ENCODE measurements at regions not wholly inside any gene's neighbourhood (a gene's known extent, or its start where the extent isn't known, plus 50 kb on each side); places are given as distances from the start of the nearest gene placed in this dataset.

DNA sequence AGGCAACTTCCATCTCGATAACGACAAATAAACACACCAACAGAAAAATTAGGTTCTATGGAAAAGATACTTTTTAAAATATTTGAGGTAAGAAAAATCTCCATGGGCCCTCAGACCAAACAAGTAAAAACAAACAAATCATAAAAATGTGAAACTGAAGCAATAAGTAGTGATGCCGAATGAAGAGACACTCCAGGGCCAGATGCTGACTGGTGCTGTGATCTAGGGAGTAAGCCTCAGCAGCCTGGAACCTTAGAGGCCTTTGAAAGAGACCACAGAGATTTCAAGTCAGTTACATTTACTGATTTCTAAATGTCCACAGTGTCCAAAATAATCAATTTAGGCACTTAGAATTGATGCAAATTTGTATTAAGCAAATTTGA lies 1144.7 kb downstream of the CNTNAP5 start (continued):
- TF ChIP-seq, protein P1, sequence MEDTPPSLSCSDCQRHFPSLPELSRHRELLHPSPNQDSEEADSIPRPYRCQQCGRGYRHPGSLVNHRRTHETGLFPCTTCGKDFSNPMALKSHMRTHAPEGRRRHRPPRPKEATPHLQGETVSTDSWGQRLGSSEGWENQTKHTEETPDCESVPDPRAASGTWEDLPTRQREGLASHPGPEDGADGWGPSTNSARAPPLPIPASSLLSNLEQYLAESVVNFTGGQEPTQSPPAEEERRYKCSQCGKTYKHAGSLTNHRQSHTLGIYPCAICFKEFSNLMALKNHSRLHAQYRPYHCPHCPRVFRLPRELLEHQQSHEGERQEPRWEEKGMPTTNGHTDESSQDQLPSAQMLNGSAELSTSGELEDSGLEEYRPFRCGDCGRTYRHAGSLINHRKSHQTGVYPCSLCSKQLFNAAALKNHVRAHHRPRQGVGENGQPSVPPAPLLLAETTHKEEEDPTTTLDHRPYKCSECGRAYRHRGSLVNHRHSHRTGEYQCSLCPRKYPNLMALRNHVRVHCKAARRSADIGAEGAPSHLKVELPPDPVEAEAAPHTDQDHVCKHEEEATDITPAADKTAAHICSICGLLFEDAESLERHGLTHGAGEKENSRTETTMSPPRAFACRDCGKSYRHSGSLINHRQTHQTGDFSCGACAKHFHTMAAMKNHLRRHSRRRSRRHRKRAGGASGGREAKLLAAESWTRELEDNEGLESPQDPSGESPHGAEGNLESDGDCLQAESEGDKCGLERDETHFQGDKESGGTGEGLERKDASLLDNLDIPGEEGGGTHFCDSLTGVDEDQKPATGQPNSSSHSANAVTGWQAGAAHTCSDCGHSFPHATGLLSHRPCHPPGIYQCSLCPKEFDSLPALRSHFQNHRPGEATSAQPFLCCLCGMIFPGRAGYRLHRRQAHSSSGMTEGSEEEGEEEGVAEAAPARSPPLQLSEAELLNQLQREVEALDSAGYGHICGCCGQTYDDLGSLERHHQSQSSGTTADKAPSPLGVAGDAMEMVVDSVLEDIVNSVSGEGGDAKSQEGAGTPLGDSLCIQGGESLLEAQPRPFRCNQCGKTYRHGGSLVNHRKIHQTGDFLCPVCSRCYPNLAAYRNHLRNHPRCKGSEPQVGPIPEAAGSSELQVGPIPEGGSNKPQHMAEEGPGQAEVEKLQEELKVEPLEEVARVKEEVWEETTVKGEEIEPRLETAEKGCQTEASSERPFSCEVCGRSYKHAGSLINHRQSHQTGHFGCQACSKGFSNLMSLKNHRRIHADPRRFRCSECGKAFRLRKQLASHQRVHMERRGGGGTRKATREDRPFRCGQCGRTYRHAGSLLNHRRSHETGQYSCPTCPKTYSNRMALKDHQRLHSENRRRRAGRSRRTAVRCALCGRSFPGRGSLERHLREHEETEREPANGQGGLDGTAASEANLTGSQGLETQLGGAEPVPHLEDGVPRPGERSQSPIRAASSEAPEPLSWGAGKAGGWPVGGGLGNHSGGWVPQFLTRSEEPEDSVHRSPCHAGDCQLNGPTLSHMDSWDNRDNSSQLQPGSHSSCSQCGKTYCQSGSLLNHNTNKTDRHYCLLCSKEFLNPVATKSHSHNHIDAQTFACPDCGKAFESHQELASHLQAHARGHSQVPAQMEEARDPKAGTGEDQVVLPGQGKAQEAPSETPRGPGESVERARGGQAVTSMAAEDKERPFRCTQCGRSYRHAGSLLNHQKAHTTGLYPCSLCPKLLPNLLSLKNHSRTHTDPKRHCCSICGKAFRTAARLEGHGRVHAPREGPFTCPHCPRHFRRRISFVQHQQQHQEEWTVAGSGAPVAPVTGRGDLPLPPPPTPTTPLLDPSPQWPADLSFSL (CRISPR knock-in tag; IDR thresholded peaks at IDR 0.05) = no peak

- Histone ChIP-seq H2AFZ (ENCODE audit: low read length) (no peak overlapping the region), H3K27me3 (ENCODE audit: control insufficient read depth in 1 of 2, insufficient read depth in 2 of 2, low read length in 2 of 2) (no peaks in the 10 kb centered on the region), H4K20me1 (ENCODE audit: insufficient read depth, low read length) (no peaks in the 10 kb centered on the region), H3K27ac (ENCODE audit: extremely low read length, insufficient read depth, low read length) (no peak overlapping the region), H3K4me2 (ENCODE audit: low read depth, low read length) (no peak overlapping the region), H3K4me1 (ENCODE audit: insufficient read depth, low read length) (no peaks in the 10 kb centered on the region), H3K4me3 (replicated peaks in 1 of 3; ENCODE audit: insufficient read depth in 1 of 3, low read depth in 2 of 3, low read length in 3 of 3) (no peak overlapping the region), H3K36me3 (replicated peaks in 1 of 2; ENCODE audit: control insufficient read depth in 1 of 2, insufficient read depth in 2 of 2, low read length in 2 of 2) (no peaks in the 10 kb centered on the region), H3K9me3 (ENCODE audit: low read length) (peaks cover 61% of the 10 kb centered on the region), H3K79me2 (ENCODE audit: insufficient read depth, low read length) (no peaks in the 10 kb centered on the region), H3K9ac (ENCODE audit: insufficient read depth, low read depth, low read length) (no peak overlapping the region)
- WGBS (ENCODE audit: low lambda C conversion rate) = 0% methylated on average over 1 of the region's 1 CpG
- FAIRE-seq = no peak
- intact Hi-C loops (cut with micrococcal nuclease; ENCODE audit: unreplicated experiment) (no loop called here), in situ Hi-C loops (cut with HindIII; ENCODE audit: extremely low pct_ligation_motif_present, low pct_unique_long_range_greater_than_20kb) (no loop called here)
- ChIA-PET POLR2A (no interaction called here), CTCF (ENCODE audit: low intra/inter-chr PET ratio, low total read pairs) (no interaction called here)
- no TSS peak for BruUV-seq (replicated peaks)
- no peak for ATAC-seq
- no peak for DNase-seq (ENCODE audit: low spot score)
- no peak for TF ChIP-seq HNF4A (CRISPR knock-in tag; IDR thresholded peaks at IDR 0.05)
- TF ChIP-seq MTA3 (CRISPR knock-in tag; IDR thresholded peaks at IDR 0.05) = no peak
- TF ChIP-seq U2AF1 (optimal IDR thresholded peaks at IDR 0.05; ENCODE audit: low read depth, low read length) = no peak
- no peak for TF ChIP-seq AHDC1 (CRISPR knock-in tag; IDR thresholded peaks at IDR 0.05; ENCODE audit: borderline replicate concordance)
Measured at GRCh38 chr2:125172181-125172580, 1147.1 kb downstream of the CNTNAP5 start.

Measured in HepG2 (cell line).